IPS DF 19.7 (cell line): ENCODE measurements at regions not wholly inside any gene's neighbourhood (a gene's known extent, or its start where the extent isn't known, plus 50 kb on each side); places are given as distances from the start of the nearest gene placed in this dataset.
"Not testable (repeated sequence)": the region's sequence is repeated elsewhere in the genome, so short reads cannot be mapped to it uniquely, and the experiment has no call there.

ENCODE experiments used
- DNase-seq: peaks from one replicate; pipeline ENCODE4 v3.0.0-alpha.2; 2013; ENCODE audit warnings: low read depth, low spot score

GRCh38 chr2:238744951-238745350 lies 102.9 kb upstream of the TWIST2 start:
- no peak for DNase-seq

GRCh38 chr2:238745997-238746396 lies 101.9 kb upstream of the TWIST2 start:
- DNase-seq, result no peak

DNA sequence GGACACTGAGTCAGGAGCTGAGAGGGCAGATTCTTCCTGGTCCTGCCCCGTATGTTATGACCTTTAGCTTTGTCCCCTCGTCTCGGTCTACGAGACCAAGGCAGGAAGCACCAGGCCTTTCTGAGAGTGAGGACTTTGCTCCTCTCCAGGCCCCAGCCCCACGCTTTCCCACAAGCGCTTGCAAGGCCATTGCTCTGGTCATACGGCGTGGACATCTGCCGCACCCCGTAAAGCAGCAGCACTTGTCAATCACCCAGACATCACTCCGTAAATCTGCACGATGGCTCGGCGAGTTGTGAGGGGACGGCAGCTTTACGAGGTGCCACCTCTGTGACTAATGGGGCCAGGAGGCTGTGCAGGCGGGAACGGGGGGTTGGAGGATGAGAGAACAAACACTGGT lies 100.8 kb upstream of the TWIST2 start:
- DNase-seq, result no peak

DNA sequence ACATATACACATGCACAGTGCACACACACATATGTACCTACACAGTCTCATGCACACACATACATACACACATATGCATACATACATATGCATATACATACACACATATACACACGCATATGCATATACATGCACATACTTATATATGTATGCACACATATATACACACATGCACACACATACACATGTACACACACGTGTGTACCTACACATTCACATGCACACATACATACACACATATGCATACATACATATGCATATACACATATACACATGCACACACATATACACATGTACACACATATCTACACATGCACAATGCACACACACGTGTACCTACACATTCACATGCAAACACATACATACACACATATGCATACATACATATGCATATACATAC lies 100.3 kb upstream of the TWIST2 start:
- no peak for DNase-seq

- DNase-seq, result no peak
These were observed 97.5 kb upstream of the TWIST2 start for GRCh38 chr2:238750212-238750904.

DNA sequence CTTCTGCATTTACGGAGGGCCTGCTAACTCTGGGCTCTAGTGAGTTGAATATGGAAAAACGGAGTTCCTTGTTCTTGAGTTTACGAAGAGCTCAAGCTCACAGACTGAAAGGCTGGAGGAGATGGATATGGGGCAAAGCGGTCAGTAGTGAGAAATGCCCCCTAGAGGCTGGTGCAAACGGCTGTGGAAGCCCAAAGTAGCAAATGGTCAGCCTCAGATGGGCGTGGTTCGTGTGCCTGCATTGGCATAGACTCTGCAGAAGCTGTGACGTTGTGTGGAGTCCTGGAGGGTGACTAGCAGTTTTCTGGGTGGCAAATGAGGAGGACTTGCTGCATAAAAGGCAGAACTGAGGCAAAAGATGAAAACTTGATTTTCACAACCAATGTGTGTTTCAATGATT lies 93.6 kb upstream of the TWIST2 start:
- DNase-seq, result no peak

GRCh38 chr2:238761868-238762267 lies 86.0 kb upstream of the TWIST2 start:
- DNase-seq, result no peak

- DNase-seq, result no peak
These were observed 84.4 kb upstream of the TWIST2 start for GRCh38 chr2:238763471-238763995.

- no peak for DNase-seq
These were observed 82.3 kb upstream of the TWIST2 start for GRCh38 chr2:238765590-238765989.

- no peak for DNase-seq
These were observed 76.7 kb upstream of the TWIST2 start for GRCh38 chr2:238771218-238771617.

DNA sequence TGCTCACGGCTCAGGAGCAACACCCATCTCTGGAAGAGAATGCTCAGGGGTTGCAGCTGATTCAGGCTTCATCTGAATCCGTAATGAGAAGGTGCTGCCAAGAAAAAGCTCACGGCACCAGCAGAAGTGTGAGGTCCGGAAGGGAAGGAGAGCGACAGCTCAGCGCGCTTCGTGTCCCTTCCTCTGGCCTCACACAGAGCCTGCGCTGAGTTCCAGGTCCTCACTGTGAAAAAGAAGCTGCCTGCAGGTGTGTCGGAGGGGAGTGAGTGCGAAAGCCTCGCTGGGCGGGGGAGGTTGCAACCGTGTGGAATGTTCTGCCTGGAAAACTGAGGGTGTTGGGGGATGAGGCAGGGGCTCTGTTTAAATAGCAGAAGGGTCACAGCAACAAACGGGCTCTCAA lies 76.2 kb upstream of the TWIST2 start:
- no peak for DNase-seq

DNA sequence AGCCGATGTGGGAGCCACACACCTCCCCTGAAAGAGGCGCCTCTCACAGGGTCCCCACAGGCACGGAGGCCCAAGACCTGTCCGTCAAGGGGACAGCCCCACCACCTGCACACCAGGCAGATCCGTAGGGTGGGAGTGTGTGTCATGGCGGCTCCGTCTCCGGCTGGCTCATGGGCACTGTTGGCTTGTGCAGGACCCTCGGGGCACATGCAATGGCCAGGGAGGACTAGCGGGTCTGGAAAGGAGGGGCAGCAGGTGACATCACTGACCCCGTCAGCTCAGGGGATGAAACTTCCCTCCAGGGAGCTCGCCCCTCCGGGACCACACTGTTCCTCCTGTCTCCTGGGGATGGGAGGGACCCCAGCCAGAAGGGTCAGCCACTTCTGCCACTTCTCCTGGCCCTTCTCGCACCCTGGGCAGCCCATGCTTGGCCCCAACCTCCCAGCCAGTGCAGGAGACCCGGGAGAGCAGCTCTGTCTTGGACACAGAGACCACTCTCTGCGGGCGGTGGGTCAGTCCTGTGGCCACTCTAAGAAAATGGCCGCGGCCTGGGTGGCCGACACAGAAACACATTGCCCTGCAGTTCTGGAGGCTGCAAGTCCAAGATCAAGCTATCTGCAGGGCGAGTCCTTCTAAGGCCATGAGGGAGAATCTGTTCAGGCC lies 75.1 kb upstream of the TWIST2 start:
- no peak for DNase-seq

DNA sequence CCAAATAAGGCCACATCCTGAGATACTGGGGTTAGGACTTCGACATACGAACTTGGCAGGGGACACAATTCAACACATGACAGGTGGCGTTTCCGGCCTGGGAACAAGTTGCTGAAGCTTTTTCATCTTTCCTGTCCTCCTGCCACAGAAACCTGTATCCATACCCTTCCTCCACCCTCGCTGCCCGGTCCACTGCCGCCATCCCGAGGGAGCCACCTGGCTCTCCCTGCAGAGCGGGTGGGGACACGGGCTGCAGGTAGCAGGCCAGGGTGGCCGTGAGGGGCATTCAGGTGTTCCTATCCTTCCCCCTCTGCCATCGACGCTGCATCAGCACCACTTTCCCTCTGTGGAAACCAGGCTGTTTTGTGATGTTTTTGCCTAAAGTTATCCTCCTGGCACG lies 74.4 kb upstream of the TWIST2 start:
- DNase-seq, result no peak

- no peak for DNase-seq
These were observed 73.8 kb upstream of the TWIST2 start for GRCh38 chr2:238774071-238774470.

GRCh38 chr2:238774980-238775509 lies 72.8 kb upstream of the TWIST2 start:
- no peak for DNase-seq

DNA sequence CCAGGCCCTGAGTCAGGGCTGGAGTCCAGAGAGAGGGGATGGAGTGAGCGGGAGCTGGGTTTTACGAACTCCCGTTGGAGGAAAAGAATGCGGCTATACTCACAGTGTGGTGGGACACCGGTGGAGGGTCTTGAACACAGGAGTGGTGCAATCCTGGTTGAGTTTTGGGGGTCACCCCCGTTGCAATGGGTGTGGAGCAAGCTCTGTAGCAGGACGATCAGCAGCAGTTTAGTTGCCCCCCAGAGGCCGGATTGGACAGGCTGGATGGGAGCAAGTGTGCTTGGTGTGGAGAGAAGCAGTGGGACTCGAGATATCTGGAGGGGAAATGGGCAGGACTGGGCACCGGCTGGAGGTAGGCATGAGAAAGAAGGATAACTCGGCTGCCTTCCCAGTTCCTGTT lies 72.3 kb upstream of the TWIST2 start:
- no peak for DNase-seq

- no peak for DNase-seq
These were observed 71.7 kb upstream of the TWIST2 start for GRCh38 chr2:238776003-238776760.

- DNase-seq, result not testable (repeated sequence)
These were observed 71.2 kb upstream of the TWIST2 start for GRCh38 chr2:238776761-238777046.

GRCh38 chr2:238777369-238778067 lies 70.4 kb upstream of the TWIST2 start:
- no peak for DNase-seq

GRCh38 chr2:238784671-238785527 lies 63.0 kb upstream of the TWIST2 start:
- no peak for DNase-seq

DNA sequence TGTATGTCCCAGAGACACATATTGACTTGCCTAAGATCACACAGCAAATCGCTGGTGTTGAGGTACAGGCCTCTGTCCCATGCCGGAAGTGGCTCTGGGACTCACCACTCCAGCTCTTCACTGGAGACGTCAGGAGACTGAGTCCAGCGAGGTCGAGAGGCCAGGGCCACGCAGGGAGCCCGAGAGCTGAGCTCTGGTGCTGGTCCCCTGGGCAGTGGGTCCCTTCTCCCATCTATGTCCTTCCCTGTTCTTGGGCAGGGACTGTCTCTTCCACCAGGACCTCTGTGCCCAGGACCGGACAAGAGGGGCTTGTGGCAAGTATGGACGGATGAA lies 62.4 kb upstream of the TWIST2 start:
- DNase-seq, result no peak
